K562 (cell line): ENCODE measurements at regions not wholly inside any gene's neighbourhood (a gene's known extent, or its start where the extent isn't known, plus 50 kb on each side); places are given as distances from the start of the nearest gene placed in this dataset.

Experiments used
- ATAC-seq: fragments of 200-7000 bp; cut with Tn5 transposase; 3 replicates; pipeline ENCODE4 v1.9.1; 2020; ENCODE audit warnings: moderate library complexity
- BruUV-seq: library from RNA; stranded (reverse); fragments of 400-500 nt; replicated peaks from 2 replicates; lab custom pipeline; 2021; lab: Mats Ljungman, UMichigan
- CTCF ChIA-PET: fragments of 300-600 bp; formaldehyde crosslinking; extraction: SDS; loops from one replicate; lab custom pipeline; 2021; ENCODE audit warnings: low intra/inter-chr PET ratio; lab: Yijun Ruan, JAX
- POLR2A ChIA-PET: fragments of 300-600, 350-650 bp; sonication (Branson Sonifier 250); formaldehyde crosslinking; extraction: SDS; loops from one replicate; lab custom pipeline; 2021; ENCODE audit warnings: antibody characterized with exemption, inconsistent platforms; lab: Yijun Ruan, JAX
- DNase-seq, 4 experiments: peaks; one replicate each; pipeline versions ENCODE4 v3.0.0 to v3.0.0-alpha.2; 2011 to 2018; ENCODE audit warnings: low spot score in 3 of 4, mixed read lengths in 3 of 4; ENCODE audit errors: extremely low read depth in 1 of 4
- FAIRE-seq: peaks from 2 replicates; lab custom pipeline; 2011; peaks lifted over from hg19 to GRCh38; lab: Jason Lieb, UNC
- H2AFZ ChIP-seq: 2 replicates; pipeline ENCODE4 v1.6.0; 2011; ENCODE audit warnings: low read depth, low read length, control low read depth, inconsistent platforms
- H3K27ac ChIP-seq: fragments of 200-600 bp; 3 replicates; pipeline ENCODE4 v1.8.0; 2011; ENCODE audit warnings: low read depth, mild to moderate bottlenecking, control low read depth, inconsistent platforms, low read length, moderate library complexity, mixed read lengths; ENCODE audit errors: extremely low read depth
- H3K27me3 ChIP-seq, 2 experiments: fragments of 300-600 bp in 1 of 2; 2 replicates in 1 of 2; 3 replicates in 1 of 2; pipeline versions ENCODE4 v1.6.0 to v1.8.0; 2011; ENCODE audit warnings: inconsistent platforms in 2 of 2, low read length in 2 of 2, mild to moderate bottlenecking in 1 of 2, mixed read lengths in 1 of 2, moderate library complexity in 1 of 2; ENCODE audit not compliant: control insufficient read depth in 2 of 2, insufficient read depth in 2 of 2
- H3K36me3 ChIP-seq: fragments of 300-600 bp; 3 replicates; pipeline ENCODE4 v1.8.0; 2011; ENCODE audit warnings: mild to moderate bottlenecking, low read length, inconsistent platforms; ENCODE audit not compliant: control insufficient read depth, insufficient read depth
- H3K4me1 ChIP-seq, 2 experiments: fragments of 200-600 bp in 1 of 2; replicated peaks in 1 of 2; 2 replicates in 1 of 2; 3 replicates in 1 of 2; pipeline versions ENCODE4 v1.5.1 to v1.8.0; 2011; ENCODE audit warnings: inconsistent platforms in 2 of 2, low read length in 2 of 2, mild to moderate bottlenecking in 1 of 2, mixed read lengths in 1 of 2, moderate library complexity in 1 of 2; ENCODE audit not compliant: control insufficient read depth in 2 of 2, insufficient read depth in 2 of 2
- H3K4me2 ChIP-seq: 2 replicates; pipeline ENCODE4 v1.6.1; 2011; ENCODE audit warnings: low read length, control low read depth, inconsistent platforms, mixed read lengths; ENCODE audit not compliant: insufficient read depth
- H3K4me3 ChIP-seq: fragments of 200-600 bp; sonication (generic), shearing (Covaris generic); 2 replicates; pipeline ENCODE4 v1.5.1; 2016; ENCODE audit warnings: control low read depth, inconsistent platforms
- H3K79me2 ChIP-seq: fragments of 200-600 bp; 3 replicates; pipeline ENCODE4 v1.8.0; 2011; ENCODE audit warnings: low read length, inconsistent platforms; ENCODE audit not compliant: control insufficient read depth, insufficient read depth
- H3K9ac ChIP-seq, 2 experiments: 2 replicates each; pipeline versions ENCODE4 v1.6.0 to v1.6.1; 2011; ENCODE audit warnings: low read depth in 2 of 2, low read length in 2 of 2, control low read depth in 1 of 2, inconsistent platforms in 1 of 2, mild to moderate bottlenecking in 1 of 2, mixed read lengths in 1 of 2; ENCODE audit not compliant: insufficient read depth in 1 of 2
- H3K9me1 ChIP-seq: one replicate; pipeline ENCODE4 v1.6.0; 2011; ENCODE audit warnings: inconsistent platforms, mild to moderate bottlenecking, low read length, moderate library complexity; ENCODE audit not compliant: control insufficient read depth, insufficient read depth
- H3K9me3 ChIP-seq: replicated peaks from 2 replicates; pipeline ENCODE4 v1.5.1; 2011; ENCODE audit warnings: low read depth, low read length, inconsistent platforms; ENCODE audit not compliant: control insufficient read depth, insufficient read depth
- H4K20me1 ChIP-seq: replicated peaks from 2 replicates; pipeline ENCODE4 v1.6.1; 2011; ENCODE audit warnings: low read length, inconsistent platforms, mixed read lengths; ENCODE audit not compliant: control insufficient read depth, insufficient read depth
- CHCHD3 ChIP-seq: fragments of 250-450 bp; sonication (Bioruptor Pico); IDR thresholded peaks from 2 replicates; pipeline ENCODE4 v2.1.2; 2022; ENCODE audit warnings: mild to moderate bottlenecking
- ESRRB ChIP-seq: fragments of 250-450 bp; sonication (Bioruptor Pico); IDR thresholded peaks from 2 replicates; pipeline ENCODE4 v1.5.0; 2020; ENCODE audit warnings: mild to moderate bottlenecking, moderate library complexity, borderline replicate concordance
- HMG20A ChIP-seq: fragments of 450-650 bp; formaldehyde crosslinking; conservative IDR thresholded peaks from 2 replicates; pipeline ENCODE4 v1.4.0; 2020; ENCODE audit warnings: mild to moderate bottlenecking, mixed read lengths
- HOXB6 ChIP-seq: fragments of 250-450 bp; sonication (Bioruptor Pico); IDR thresholded peaks from 2 replicates; pipeline ENCODE4 v1.5.1; 2022; ENCODE audit warnings: mild to moderate bottlenecking, borderline replicate concordance
- MTA1 ChIP-seq: fragments of 450-650 bp; IDR thresholded peaks from 2 replicates; pipeline ENCODE4 v1.6.1; 2017; ENCODE audit warnings: borderline replicate concordance
- SETDB1 ChIP-seq: IDR thresholded peaks from one replicate; pipeline ENCODE4 v1.6.1; 2012; ENCODE audit warnings: low read length, control low read depth, inconsistent platforms
- SRSF7 ChIP-seq: fragments of 200-400 bp; formaldehyde crosslinking; optimal IDR thresholded peaks from 2 replicates; pipeline ENCODE3; 2017; ENCODE audit warnings: mild to moderate bottlenecking, low read depth, low read length
- ZHX1 ChIP-seq: fragments of 150-350 bp; conservative IDR thresholded peaks from 2 replicates; pipeline ENCODE4 v1.6.1; 2014; ENCODE audit warnings: low read length
- ZNF175 ChIP-seq: fragments of 200-800 bp; sonication (Bioruptor generic); IDR thresholded peaks from 2 replicates; pipeline ENCODE4 v1.6.1; 2016; ENCODE audit warnings: low read depth, mild to moderate bottlenecking, missing genetic modification characterization, missing compliant biosample characterization
- ZNF184 ChIP-seq: sonication (generic); formaldehyde crosslinking; IDR thresholded peaks from 2 replicates; pipeline ENCODE4 v1.5.0; 2020; ENCODE audit warnings: missing genetic modification reagents
- ZNF232 ChIP-seq: sonication (generic); formaldehyde crosslinking; IDR thresholded peaks from 2 replicates; pipeline ENCODE4 v1.8.0; 2022; ENCODE audit warnings: mild to moderate bottlenecking, missing genetic modification reagents
- ZNF79 ChIP-seq: fragments of 250-450 bp; sonication (Bioruptor Pico); IDR thresholded peaks from 2 replicates; pipeline ENCODE4 v1.4.0; 2020; ENCODE audit warnings: low read depth, mild to moderate bottlenecking, moderate library complexity
- WGBS: fragments of 100-300 bp; shearing (Covaris generic); methylation state at CpG from one replicate; pipeline ENCODE4 v1.1.6; 2016; ENCODE audit warnings: low coverage, mixed read lengths; ENCODE audit not compliant: insufficient coverage; ENCODE audit errors: missing lambda C conversion rate; 5-methylcytosine and 5-hydroxymethylcytosine counted together
- in situ Hi-C: fragments of 300-500 bp; cut with MboI; formaldehyde crosslinking; loops from 4 replicates; pipeline ENCODE4 v1.15.0; 2018; ENCODE audit warnings: inconsistent platforms, mixed read lengths
- intact Hi-C: fragments of 100-400 bp; cut with micrococcal nuclease; formaldehyde crosslinking; loops from 2 replicates; pipeline ENCODE4 v1.14.2; 2022

GRCh38 chr4:28151314-28151713, 1290.7 kb downstream of the STIM2 start (continued):
- no peak for TF ChIP-seq ESRRB (CRISPR knock-in tag)
- TF ChIP-seq ZHX1, result no peak

- Histone ChIP-seq H3K9me1 (no peaks in the 10 kb centered on the region), H3K27me3 (no peaks in the 10 kb centered on the region), H4K20me1 (no peaks in the 10 kb centered on the region), H3K9ac (no peak overlapping the region), H3K9me3 (no peaks in the 10 kb centered on the region; the same call in 1 of the 2 replicates), H3K4me1 (no peaks in the 10 kb centered on the region), H2AFZ (no peak overlapping the region), H3K4me2 (no peak overlapping the region), H3K27ac (no peak overlapping the region), H3K36me3 (no peaks in the 10 kb centered on the region), H3K4me3 (no peak overlapping the region), H3K79me2 (no peaks in the 10 kb centered on the region)
- BruUV-seq, result no TSS peak
- DNase-seq (no peak), ATAC-seq (no peak), FAIRE-seq (no peak)
- CTCF ChIA-PET, result no interaction called here
- POLR2A ChIA-PET, result no interaction called here
- intact Hi-C loops, result no loop called here
- in situ Hi-C loops, result no loop called here
- TF ChIP-seq ZNF232, result no peak
- TF ChIP-seq ZNF184 (CRISPR knock-in tag), result no peak
- no peak for TF ChIP-seq HOXB6 (CRISPR knock-in tag)
- TF ChIP-seq SETDB1, result no peak
- no peak for TF ChIP-seq SRSF7
- TF ChIP-seq ZNF79 (CRISPR knock-in tag), result no peak
- no peak for TF ChIP-seq MTA1
- TF ChIP-seq HMG20A, result no peak
- TF ChIP-seq ZNF175 (CRISPR knock-in tag), result no peak
- no peak for TF ChIP-seq CHCHD3 (CRISPR knock-in tag)
- 0% methylated on average over 1 of the region's 1 CpG for WGBS
These were observed 1306.8 kb downstream of the STIM2 start for GRCh38 chr4:28167411-28167810.
